ENCODE measurements at regions not wholly inside any gene's neighbourhood (a gene's known extent, or its start where the extent isn't known, plus 50 kb on each side); places are given as distances from the start of the nearest gene placed in this dataset.
"Not testable (repeated sequence)": the region's sequence is repeated elsewhere in the genome, so short reads cannot be mapped to it uniquely, and the experiment has no call there.

DNA sequence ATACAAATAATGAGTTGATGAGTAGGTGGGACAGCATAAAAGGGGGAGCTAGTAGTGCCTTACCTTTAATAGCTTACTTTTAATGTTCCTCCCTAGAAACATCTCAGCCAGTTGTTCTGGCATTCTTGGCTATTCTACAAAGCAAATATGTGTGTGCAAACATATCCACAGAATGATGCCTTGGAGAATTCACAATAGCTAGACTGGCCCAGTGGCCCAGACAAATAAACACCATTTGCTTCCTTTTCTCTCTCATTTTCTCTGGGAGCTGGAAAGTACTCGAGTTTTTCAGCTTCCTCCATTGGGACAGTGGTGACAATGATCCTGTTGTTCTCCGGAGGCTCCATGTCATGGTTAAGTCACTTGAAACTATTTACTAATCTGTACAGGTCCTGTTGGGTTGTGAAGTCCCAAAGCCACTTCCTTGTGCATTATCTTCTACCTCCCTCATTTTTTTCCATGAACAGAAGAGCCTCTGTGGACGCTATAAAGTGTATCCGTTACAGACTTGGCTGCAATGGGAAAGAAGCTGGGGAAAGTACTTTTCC, 122.9 kb downstream of the DMAC1 start:
- no peak for FAIRE-seq
- no peak for DNase-seq (ENCODE audit: insufficient read length)
- TF ChIP-seq POLR2A (IDR thresholded peaks at IDR 0.05; ENCODE audit: low read depth, low read length) (no peak), TAF1 (IDR thresholded peaks at IDR 0.05; ENCODE audit: borderline replicate concordance, low read depth, low read length) (no peak), POLR2AphosphoS5 (IDR thresholded peaks at IDR 0.05; ENCODE audit: low read depth, low read length) (no peak)

DNA sequence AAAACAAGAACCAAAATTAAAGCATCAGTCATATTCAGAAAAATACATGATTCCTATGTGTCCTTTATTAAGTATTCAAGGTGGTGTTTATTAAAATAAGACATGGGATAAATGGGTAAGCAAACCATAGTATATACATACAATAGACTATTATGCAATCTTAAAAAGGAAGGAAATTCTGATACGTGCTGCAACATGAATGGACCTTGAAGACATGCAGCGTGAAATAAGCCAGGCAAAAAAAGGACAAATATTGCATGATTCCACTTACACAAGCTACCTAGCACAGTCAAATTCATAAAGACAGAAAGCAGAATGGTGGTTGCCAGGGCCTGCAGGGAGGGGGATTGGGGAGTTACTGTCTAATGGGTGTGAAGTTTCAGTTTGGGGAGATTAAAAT, 127.7 kb downstream of the DMAC1 start:
- TF ChIP-seq TAF1 (IDR thresholded peaks at IDR 0.05; ENCODE audit: borderline replicate concordance, low read depth, low read length) (no peak), POLR2A (IDR thresholded peaks at IDR 0.05; ENCODE audit: low read depth, low read length) (no peak), POLR2AphosphoS5 (IDR thresholded peaks at IDR 0.05; ENCODE audit: low read depth, low read length) (no peak)
- FAIRE-seq (no peak), DNase-seq (ENCODE audit: insufficient read length) (no peak)

DNA sequence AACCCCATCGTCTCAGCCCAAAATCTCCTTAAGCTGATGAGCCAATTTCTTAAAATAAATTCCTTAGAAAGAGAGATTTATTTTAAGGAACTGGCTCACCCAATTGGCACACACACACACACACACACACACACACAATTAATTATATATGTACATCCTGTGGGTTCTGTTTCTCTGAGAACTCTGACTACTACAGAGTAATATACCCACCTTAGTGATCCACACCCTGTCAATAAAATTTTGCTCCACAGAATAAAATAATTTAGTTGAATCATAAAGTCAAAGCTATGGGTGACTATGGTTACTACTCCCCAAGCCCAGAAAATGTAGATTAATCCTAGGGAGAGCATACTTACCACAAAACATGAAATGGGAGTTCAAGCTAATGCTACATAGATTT, 131.0 kb downstream of the DMAC1 start:
- FAIRE-seq (no peak), DNase-seq (ENCODE audit: insufficient read length) (no peak)
- TF ChIP-seq POLR2AphosphoS5 (IDR thresholded peaks at IDR 0.05; ENCODE audit: low read depth, low read length) (no peak), POLR2A (IDR thresholded peaks at IDR 0.05; ENCODE audit: low read depth, low read length) (no peak), TAF1 (IDR thresholded peaks at IDR 0.05; ENCODE audit: borderline replicate concordance, low read depth, low read length) (no peak)

DNA sequence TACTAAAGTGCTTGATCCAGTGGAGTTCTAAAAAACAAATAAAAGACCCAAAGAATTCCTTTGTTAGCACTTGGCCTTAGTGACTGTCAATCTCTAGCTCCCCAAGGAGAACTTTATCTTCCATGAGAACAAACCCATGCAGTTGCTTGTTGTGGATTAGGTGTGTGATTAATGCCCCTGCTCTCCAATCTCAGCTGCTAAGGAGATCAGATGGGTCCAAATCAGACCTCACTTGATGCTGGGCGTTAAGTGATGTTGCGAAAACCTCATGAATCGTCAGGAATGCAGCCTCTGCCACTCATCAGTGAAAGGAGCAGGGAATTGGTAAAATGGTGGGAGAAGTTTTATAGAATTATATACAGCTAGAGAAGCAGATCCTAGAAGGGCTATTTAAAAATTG, 133.7 kb downstream of the DMAC1 start:
- FAIRE-seq = no peak
- no peak for TF ChIP-seq POLR2AphosphoS5 (IDR thresholded peaks at IDR 0.05; ENCODE audit: low read depth, low read length)
- TF ChIP-seq POLR2A (IDR thresholded peaks at IDR 0.05; ENCODE audit: low read depth, low read length) = no peak
- TF ChIP-seq TAF1 (IDR thresholded peaks at IDR 0.05; ENCODE audit: borderline replicate concordance, low read depth, low read length) = no peak
- no peak for DNase-seq (ENCODE audit: insufficient read length)

DNA sequence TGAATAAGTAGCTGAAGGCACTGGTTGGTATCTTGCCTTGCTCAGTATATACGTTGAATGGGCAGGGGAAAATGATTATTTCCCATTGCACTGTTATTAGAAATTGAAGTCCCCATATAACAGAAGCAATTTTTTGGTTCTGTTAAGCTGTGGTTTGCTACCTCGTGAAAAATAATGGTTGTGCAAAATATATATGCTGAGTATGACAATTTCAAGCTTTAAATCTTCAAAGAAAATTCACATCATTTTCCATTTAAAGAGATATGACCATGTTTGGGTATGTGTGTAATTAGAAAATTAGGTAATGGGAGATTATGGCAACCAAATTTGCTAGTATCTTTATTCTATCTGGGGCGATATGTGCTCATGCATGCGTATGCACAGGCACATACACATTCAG, 139.8 kb downstream of the DMAC1 start:
- no peak for DNase-seq (ENCODE audit: insufficient read length)
- TF ChIP-seq POLR2AphosphoS5 (IDR thresholded peaks at IDR 0.05; ENCODE audit: low read depth, low read length) (no peak), TAF1 (IDR thresholded peaks at IDR 0.05; ENCODE audit: borderline replicate concordance, low read depth, low read length) (no peak), POLR2A (IDR thresholded peaks at IDR 0.05; ENCODE audit: low read depth, low read length) (no peak)
- no peak for FAIRE-seq

DNA sequence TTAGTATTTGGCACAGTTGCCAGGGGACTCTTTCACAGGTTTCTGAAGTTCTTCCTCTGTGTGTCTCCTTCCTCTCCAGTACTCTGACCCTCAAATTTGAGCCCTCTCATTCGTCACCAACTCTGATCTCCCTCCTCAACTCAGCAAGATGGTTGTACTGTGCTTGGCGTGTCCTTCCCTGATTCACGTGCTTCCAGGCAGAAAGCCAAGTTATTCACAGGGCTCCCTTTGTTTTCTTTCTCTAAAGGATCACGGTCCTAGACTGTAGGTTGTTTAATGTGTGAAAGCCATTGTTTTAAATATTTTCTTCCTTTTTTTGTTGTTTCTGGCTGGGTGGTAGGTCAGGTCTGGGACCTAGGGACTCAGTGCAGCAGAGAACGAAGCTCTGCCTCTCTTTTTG, 142.9 kb downstream of the DMAC1 start:
- no peak for TF ChIP-seq POLR2A (IDR thresholded peaks at IDR 0.05; ENCODE audit: low read depth, low read length)
- no peak for TF ChIP-seq TAF1 (IDR thresholded peaks at IDR 0.05; ENCODE audit: borderline replicate concordance, low read depth, low read length)
- TF ChIP-seq POLR2AphosphoS5 (IDR thresholded peaks at IDR 0.05; ENCODE audit: low read depth, low read length) = no peak
- DNase-seq (ENCODE audit: insufficient read length) (no peak), FAIRE-seq (no peak)

DNA sequence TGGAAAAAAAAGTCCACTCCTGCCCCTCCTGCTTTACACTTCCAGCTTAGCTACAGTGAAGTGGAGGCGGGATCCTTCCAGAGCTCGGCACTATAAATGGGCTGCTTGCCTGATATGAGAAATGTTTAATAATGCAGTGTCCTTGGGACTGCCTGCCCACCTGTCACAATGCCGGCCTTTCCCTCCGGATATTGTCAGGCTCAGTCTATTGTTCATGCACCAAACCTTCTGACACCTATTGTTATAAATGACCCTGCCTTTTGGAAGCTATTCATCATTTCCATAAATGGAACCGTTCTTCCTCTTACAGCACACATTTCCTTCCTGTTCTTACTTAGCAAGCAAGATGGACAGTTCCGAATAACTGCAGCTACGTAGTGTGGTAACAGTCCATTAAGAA, 146.3 kb downstream of the DMAC1 start:
- FAIRE-seq (no peak), DNase-seq (ENCODE audit: insufficient read length) (no peak)
- TF ChIP-seq TAF1 (IDR thresholded peaks at IDR 0.05; ENCODE audit: borderline replicate concordance, low read depth, low read length) (no peak), POLR2AphosphoS5 (IDR thresholded peaks at IDR 0.05; ENCODE audit: low read depth, low read length) (no peak), POLR2A (IDR thresholded peaks at IDR 0.05; ENCODE audit: low read depth, low read length) (no peak)

DNA sequence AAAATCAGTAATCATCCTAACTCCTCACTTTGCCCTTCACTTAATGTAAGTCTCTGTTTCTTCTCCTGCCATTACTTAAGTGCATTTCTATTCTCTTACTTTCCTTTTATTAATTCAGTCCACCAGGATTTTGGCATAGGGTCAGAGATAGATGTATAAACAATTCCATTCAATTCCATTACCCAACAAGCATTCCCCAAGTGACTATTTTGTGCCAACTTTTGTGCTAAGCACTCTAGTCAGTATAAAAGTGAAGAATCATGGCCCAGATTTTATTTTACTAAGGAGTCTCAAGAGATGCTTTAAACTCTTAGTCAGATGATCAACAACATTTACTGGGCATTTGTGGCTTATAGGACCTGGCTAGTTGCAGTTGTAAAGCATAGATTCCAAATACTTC, 159.3 kb downstream of the DMAC1 start:
- DNase-seq (ENCODE audit: insufficient read length) (no peak), FAIRE-seq (no peak)
- TF ChIP-seq POLR2A (IDR thresholded peaks at IDR 0.05; ENCODE audit: low read depth, low read length) (no peak), POLR2AphosphoS5 (IDR thresholded peaks at IDR 0.05; ENCODE audit: low read depth, low read length) (no peak), TAF1 (IDR thresholded peaks at IDR 0.05; ENCODE audit: borderline replicate concordance, low read depth, low read length) (no peak)

DNA sequence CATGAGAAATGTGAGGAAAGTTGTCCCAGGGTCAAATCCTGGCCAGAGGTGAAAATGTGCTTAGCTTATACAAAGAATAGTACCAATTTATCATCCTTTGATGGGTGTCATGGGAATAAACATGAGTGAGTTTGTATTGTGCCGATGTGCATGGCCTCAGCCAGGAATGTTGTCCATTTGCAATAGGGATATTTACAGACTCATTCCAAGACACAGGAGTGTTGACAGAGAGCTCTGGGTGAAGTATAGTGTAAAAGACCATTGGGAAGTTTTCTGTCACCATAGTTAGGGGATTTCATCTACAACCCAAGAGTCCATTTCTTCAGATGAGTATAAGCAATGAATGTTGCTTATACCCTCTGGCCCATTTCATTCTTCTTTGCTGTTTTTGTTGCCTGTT, 160.1 kb downstream of the DMAC1 start:
- FAIRE-seq (no peak), DNase-seq (ENCODE audit: insufficient read length) (no peak)
- TF ChIP-seq TAF1 (IDR thresholded peaks at IDR 0.05; ENCODE audit: borderline replicate concordance, low read depth, low read length) (no peak), POLR2A (IDR thresholded peaks at IDR 0.05; ENCODE audit: low read depth, low read length) (no peak), POLR2AphosphoS5 (IDR thresholded peaks at IDR 0.05; ENCODE audit: low read depth, low read length) (no peak)

DNA sequence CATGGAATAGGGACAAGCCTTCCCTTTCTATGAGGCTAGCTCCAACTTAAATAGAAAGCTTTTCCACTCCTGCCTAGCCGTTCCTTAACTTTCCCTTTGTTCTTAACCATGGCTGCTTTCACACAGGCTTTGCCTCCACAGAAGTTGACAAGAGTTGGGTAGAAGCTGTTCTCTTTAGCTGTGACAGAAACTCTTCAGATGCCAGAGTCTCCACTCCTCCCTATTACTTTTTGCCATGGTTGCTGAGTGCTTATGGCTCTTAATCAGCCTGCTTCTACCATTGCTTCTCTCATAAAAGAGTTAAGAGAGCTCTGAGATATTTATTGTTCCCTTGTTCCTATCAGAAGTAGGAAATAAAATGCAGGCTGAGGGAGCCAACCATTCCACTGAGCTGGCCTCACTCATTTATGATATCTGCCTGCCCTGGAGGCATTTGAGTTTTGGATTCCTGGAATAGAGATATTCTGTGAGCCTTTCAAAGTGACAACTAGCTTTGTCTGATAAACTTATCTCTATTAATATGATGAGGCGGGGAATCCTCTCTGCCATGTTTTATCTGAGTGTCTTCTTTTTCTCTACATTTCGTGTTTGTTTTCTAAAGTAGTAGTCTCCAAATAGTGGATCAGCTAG, 162.6 kb downstream of the DMAC1 start:
- TF ChIP-seq POLR2AphosphoS5 (IDR thresholded peaks at IDR 0.05; ENCODE audit: low read depth, low read length) = no peak
- TF ChIP-seq POLR2A (IDR thresholded peaks at IDR 0.05; ENCODE audit: low read depth, low read length) = no peak
- FAIRE-seq = no peak

DNA sequence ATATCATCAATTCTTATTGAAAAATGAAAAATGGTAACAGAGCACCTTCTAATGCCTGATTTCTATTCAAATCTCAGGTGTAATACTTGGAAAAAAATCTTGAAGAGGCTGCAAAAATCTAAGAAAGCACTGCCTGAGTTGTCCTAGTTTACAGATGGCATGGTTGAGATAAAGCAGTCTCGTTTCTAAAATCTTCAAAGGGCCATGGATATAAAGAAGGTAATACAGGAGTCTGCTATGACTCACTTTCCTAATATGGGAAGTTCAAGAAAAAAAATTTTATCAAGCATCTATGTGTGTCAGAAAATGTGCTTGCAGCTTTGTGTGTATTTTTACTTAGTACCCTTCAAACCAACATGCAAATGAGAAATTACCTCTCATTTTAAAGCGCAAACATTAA, 163.3 kb downstream of the DMAC1 start:
- FAIRE-seq (no peak), DNase-seq (ENCODE audit: insufficient read length) (no peak)
- no peak for TF ChIP-seq POLR2A (IDR thresholded peaks at IDR 0.05; ENCODE audit: low read depth, low read length)
- TF ChIP-seq TAF1 (IDR thresholded peaks at IDR 0.05; ENCODE audit: borderline replicate concordance, low read depth, low read length) = no peak
- no peak for TF ChIP-seq POLR2AphosphoS5 (IDR thresholded peaks at IDR 0.05; ENCODE audit: low read depth, low read length)

More for the DNA sequence above, 162.6 kb downstream of the DMAC1 start:
- DNase-seq (ENCODE audit: insufficient read length) = no peak

DNA sequence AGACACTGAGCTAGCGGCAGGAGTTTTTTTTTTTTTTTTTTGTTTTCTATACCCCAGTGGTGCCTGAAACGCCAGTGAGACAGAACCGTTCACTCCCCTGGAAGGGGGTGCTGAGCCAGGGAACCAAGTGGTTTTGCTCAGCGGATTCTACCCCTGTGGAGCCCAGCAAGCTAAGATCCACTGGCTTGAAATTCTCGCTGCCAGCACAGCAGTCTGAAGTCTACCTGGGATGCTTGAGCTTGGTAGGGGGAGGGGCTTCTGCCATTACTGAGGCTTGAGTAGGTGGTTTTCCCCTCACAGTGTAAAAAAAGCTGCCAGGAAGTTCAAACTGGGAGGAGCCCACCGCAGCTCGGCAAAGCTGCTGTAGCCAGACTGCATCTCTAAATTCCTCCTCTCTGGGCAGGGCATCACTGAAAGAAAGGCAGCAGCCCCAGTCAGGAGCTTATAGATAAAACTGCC, 173.0 kb downstream of the DMAC1 start:
- not testable (repeated sequence) for DNase-seq (ENCODE audit: insufficient read length); FAIRE-seq
